WTC11 (cell line): ENCODE measurements at regions not wholly inside any gene's neighbourhood (a gene's known extent, or its start where the extent isn't known, plus 50 kb on each side); places are given as distances from the start of the nearest gene placed in this dataset.

ENCODE experiments used
- ATAC-seq: fragments of 200-7000 bp; cut with Tn5 transposase; 2 replicates; pipeline ENCODE4 v1.10.0; 2021; ENCODE audit warnings: mild to moderate bottlenecking, moderate library complexity
- CTCF ChIA-PET: fragments of 300-600 bp; sonication (Branson Sonifier 250); formaldehyde crosslinking; loops from one replicate; lab custom pipeline; 2021; ENCODE audit warnings: antibody characterized with exemption; lab: Charles Lee
- POLR2A ChIA-PET: fragments of 350-600 bp; sonication (Branson Sonifier 250); formaldehyde crosslinking; loops from one replicate; lab custom pipeline; 2021; ENCODE audit warnings: antibody characterized with exemption; lab: Charles Lee
- DNase-seq: peaks from one replicate; pipeline ENCODE4 v3.0.0; 2021; ENCODE audit warnings: low spot score
- H3K27ac Mint-ChIP-seq: 2 replicates; pipeline ENCODE4 v1.8.0; 2021; ENCODE audit warnings: mixed read lengths
- H3K27me3 Mint-ChIP-seq: 2 replicates; pipeline ENCODE4 v1.8.0; 2021; ENCODE audit warnings: low read depth, mild to moderate bottlenecking, moderate library complexity, mixed read lengths
- H3K36me3 Mint-ChIP-seq: 2 replicates; pipeline ENCODE4 v1.8.0; 2021; ENCODE audit warnings: mixed read lengths
- H3K4me1 Mint-ChIP-seq: 2 replicates; pipeline ENCODE4 v1.8.0; 2022; ENCODE audit warnings: mixed read lengths
- H3K4me3 Mint-ChIP-seq: 2 replicates; pipeline ENCODE4 v1.8.0; 2021; ENCODE audit warnings: mild to moderate bottlenecking, moderate library complexity, mixed read lengths
- H3K9me3 Mint-ChIP-seq: 2 replicates; pipeline ENCODE4 v1.8.0; 2021; ENCODE audit warnings: mixed read lengths
- AR ChIP-seq: fragments of 250-450 bp; sonication (Bioruptor Pico); IDR thresholded peaks from 2 replicates; pipeline ENCODE4 v1.9.0; 2021; ENCODE audit warnings: mild to moderate bottlenecking
- E2F1 ChIP-seq: sonication (generic); formaldehyde crosslinking; IDR thresholded peaks from 2 replicates; pipeline ENCODE4 v1.8.0; 2022; ENCODE audit warnings: mild to moderate bottlenecking, missing genetic modification reagents
- FOXK1 ChIP-seq: sonication (generic); formaldehyde crosslinking; IDR thresholded peaks from 2 replicates; pipeline ENCODE4 v1.8.0; 2022; ENCODE audit warnings: mild to moderate bottlenecking, moderate library complexity, missing genetic modification reagents
- KAT7 ChIP-seq: sonication (generic); formaldehyde crosslinking; IDR thresholded peaks from 2 replicates; pipeline ENCODE4 v1.8.1; 2023; ENCODE audit warnings: missing genetic modification reagents, mild to moderate bottlenecking, borderline replicate concordance
- MXD4 ChIP-seq: fragments of 250-450 bp; sonication (Bioruptor Pico); IDR thresholded peaks from 2 replicates; pipeline ENCODE4 v1.8.0; 2021; ENCODE audit warnings: mild to moderate bottlenecking, moderate library complexity, borderline replicate concordance
- NFE2L1 ChIP-seq: sonication (generic); formaldehyde crosslinking; IDR thresholded peaks from 2 replicates; pipeline ENCODE4 v1.8.1; 2023; ENCODE audit warnings: missing genetic modification reagents
- OVOL2 ChIP-seq: fragments of 250-450 bp; sonication (Bioruptor Pico); IDR thresholded peaks from 2 replicates; pipeline ENCODE4 v1.9.0; 2021; ENCODE audit warnings: mild to moderate bottlenecking, borderline replicate concordance
- TCF7 ChIP-seq: sonication (generic); formaldehyde crosslinking; IDR thresholded peaks from 2 replicates; pipeline ENCODE4 v1.8.0; 2022; ENCODE audit warnings: mild to moderate bottlenecking, low read depth, missing genetic modification reagents, moderate library complexity
- ZNF138 ChIP-seq: sonication (generic); formaldehyde crosslinking; conservative IDR thresholded peaks from 2 replicates; pipeline ENCODE4 v1.8.1; 2022; ENCODE audit warnings: mild to moderate bottlenecking, moderate library complexity, missing genetic modification reagents
- ZNF317 ChIP-seq: sonication (generic); formaldehyde crosslinking; IDR thresholded peaks from 2 replicates; pipeline ENCODE4 v1.8.1; 2023; ENCODE audit warnings: low read depth, mild to moderate bottlenecking, moderate library complexity, missing genetic modification reagents, borderline replicate concordance
- ZNF423 ChIP-seq: fragments of 250-450 bp; sonication (Bioruptor Pico); IDR thresholded peaks from 2 replicates; pipeline ENCODE4 v2.1.2; 2022; ENCODE audit warnings: mild to moderate bottlenecking, moderate library complexity
- ZNF532 ChIP-seq: fragments of 250-450 bp; sonication (Bioruptor Pico); IDR thresholded peaks from 2 replicates; pipeline ENCODE4 v1.9.0; 2021; ENCODE audit warnings: mild to moderate bottlenecking, borderline replicate concordance
- TF ChIP-seq, protein P1 (sequence below): sonication (generic); formaldehyde crosslinking; IDR thresholded peaks from 2 replicates; pipeline ENCODE4 v1.8.1; 2022; ENCODE audit warnings: mild to moderate bottlenecking, missing genetic modification reagents, moderate library complexity, borderline replicate concordance
- TF ChIP-seq, protein P2 (sequence below): sonication (generic); formaldehyde crosslinking; IDR thresholded peaks from 2 replicates; pipeline ENCODE4 v1.8.0; 2023; ENCODE audit warnings: mild to moderate bottlenecking, missing genetic modification reagents
- TF ChIP-seq, protein P3 (sequence below): sonication (generic); formaldehyde crosslinking; IDR thresholded peaks from 2 replicates; pipeline ENCODE4 v1.8.0; 2023; ENCODE audit warnings: missing genetic modification reagents
- TF ChIP-seq, protein P4 (sequence below): fragments of 250-450 bp; sonication (Bioruptor Pico); conservative IDR thresholded peaks from 2 replicates; pipeline ENCODE4 v1.9.0; 2021; ENCODE audit warnings: mild to moderate bottlenecking
- TF ChIP-seq, protein P5 (sequence below): fragments of 250-450 bp; sonication (Bioruptor Pico); IDR thresholded peaks from 2 replicates; pipeline ENCODE4 v1.9.0; 2021; ENCODE audit warnings: moderate library complexity, mild to moderate bottlenecking, inconsistent platforms, borderline replicate concordance

GRCh38 chr10:126783806-126784557 lies 113.5 kb upstream of the C10orf90 start:
- TF ChIP-seq, protein P1, sequence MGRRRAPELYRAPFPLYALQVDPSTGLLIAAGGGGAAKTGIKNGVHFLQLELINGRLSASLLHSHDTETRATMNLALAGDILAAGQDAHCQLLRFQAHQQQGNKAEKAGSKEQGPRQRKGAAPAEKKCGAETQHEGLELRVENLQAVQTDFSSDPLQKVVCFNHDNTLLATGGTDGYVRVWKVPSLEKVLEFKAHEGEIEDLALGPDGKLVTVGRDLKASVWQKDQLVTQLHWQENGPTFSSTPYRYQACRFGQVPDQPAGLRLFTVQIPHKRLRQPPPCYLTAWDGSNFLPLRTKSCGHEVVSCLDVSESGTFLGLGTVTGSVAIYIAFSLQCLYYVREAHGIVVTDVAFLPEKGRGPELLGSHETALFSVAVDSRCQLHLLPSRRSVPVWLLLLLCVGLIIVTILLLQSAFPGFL (CRISPR knock-in tag) = no peak
- TF ChIP-seq ZNF317 (CRISPR knock-in tag) = no peak
- no peak for TF ChIP-seq ZNF138 (CRISPR knock-in tag)
- no peak for TF ChIP-seq FOXK1 (CRISPR knock-in tag)
- TF ChIP-seq TCF7 (CRISPR knock-in tag) = no peak
- TF ChIP-seq OVOL2 = no peak
- TF ChIP-seq ZNF423 (CRISPR knock-in tag) = no peak
- no peak for TF ChIP-seq AR (CRISPR knock-in tag)
- TF ChIP-seq MXD4 (CRISPR knock-in tag) = no peak
- TF ChIP-seq KAT7 (CRISPR knock-in tag) = no peak
- TF ChIP-seq ZNF532 (CRISPR knock-in tag) = no peak
- TF ChIP-seq E2F1 = no peak
- no peak for TF ChIP-seq NFE2L1 (CRISPR knock-in tag)
- TF ChIP-seq, protein P2, sequence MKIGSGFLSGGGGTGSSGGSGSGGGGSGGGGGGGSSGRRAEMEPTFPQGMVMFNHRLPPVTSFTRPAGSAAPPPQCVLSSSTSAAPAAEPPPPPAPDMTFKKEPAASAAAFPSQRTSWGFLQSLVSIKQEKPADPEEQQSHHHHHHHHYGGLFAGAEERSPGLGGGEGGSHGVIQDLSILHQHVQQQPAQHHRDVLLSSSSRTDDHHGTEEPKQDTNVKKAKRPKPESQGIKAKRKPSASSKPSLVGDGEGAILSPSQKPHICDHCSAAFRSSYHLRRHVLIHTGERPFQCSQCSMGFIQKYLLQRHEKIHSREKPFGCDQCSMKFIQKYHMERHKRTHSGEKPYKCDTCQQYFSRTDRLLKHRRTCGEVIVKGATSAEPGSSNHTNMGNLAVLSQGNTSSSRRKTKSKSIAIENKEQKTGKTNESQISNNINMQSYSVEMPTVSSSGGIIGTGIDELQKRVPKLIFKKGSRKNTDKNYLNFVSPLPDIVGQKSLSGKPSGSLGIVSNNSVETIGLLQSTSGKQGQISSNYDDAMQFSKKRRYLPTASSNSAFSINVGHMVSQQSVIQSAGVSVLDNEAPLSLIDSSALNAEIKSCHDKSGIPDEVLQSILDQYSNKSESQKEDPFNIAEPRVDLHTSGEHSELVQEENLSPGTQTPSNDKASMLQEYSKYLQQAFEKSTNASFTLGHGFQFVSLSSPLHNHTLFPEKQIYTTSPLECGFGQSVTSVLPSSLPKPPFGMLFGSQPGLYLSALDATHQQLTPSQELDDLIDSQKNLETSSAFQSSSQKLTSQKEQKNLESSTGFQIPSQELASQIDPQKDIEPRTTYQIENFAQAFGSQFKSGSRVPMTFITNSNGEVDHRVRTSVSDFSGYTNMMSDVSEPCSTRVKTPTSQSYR (CRISPR knock-in tag) = no peak
- TF ChIP-seq, protein P3, sequence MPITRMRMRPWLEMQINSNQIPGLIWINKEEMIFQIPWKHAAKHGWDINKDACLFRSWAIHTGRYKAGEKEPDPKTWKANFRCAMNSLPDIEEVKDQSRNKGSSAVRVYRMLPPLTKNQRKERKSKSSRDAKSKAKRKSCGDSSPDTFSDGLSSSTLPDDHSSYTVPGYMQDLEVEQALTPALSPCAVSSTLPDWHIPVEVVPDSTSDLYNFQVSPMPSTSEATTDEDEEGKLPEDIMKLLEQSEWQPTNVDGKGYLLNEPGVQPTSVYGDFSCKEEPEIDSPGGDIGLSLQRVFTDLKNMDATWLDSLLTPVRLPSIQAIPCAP (CRISPR knock-in tag) = no peak
- TF ChIP-seq, protein P4, sequence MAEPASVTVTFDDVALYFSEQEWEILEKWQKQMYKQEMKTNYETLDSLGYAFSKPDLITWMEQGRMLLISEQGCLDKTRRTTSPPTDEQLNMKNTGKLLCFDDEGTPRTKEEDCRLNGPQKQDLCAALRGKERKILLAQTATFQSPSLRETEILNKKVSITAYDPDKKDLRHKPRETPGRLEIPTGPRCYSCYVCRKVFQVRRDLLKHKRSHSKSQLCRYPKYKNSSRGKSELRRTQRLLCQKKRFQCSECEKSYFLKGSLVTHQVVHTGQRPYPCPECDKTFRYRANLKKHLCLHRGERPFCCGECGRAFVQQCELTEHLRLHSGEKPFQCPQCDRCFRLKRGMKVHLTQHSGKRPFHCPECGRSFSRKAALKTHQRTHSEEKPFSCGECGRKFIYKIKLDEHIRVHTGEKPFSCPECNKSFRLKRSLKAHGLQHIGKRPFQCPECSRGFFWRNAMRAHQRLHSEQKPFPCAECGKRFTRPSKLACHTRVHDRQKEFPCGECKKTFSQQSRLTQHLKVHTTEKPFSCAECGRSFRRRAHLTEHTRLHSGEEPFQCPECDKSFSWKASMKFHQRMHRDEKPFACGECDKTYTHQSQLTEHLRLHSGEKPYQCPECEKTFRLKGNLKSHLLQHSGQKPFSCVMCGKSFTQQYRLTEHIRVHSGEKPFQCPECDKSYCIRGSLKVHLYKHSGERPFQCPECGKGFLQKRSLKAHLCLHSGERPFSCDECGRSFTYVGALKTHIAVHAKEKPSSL (CRISPR knock-in tag) = no peak
- TF ChIP-seq, protein P5, sequence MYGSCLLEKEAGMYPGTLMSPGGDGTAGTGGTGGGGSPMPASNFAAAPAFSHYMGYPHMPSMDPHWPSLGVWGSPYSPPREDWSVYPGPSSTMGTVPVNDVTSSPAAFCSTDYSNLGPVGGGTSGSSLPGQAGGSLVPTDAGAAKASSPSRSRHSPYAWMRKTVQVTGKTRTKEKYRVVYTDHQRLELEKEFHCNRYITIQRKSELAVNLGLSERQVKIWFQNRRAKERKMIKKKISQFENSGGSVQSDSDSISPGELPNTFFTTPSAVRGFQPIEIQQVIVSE (CRISPR knock-in tag) = no peak
- TF ChIP-seq, all 79 proteins: peak for 0
- ChIA-PET CTCF (no interaction called here), POLR2A (no interaction called here)
- Mint-ChIP-seq H3K9me3 (peaks cover 9% of the 10 kb centered on the region), H3K36me3 (peaks cover 3% of the 10 kb centered on the region; the same call in 1 of the 2 replicates), H3K27ac (no peak overlapping the region), H3K4me1 (peaks cover 8% of the 10 kb centered on the region; the same call in 1 of the 2 replicates), H3K4me3 (no peak overlapping the region), H3K27me3 (no peaks in the 10 kb centered on the region)
- DNase-seq (no peak), ATAC-seq (no peak)
